Osteocyte (in vitro differentiated cells): ENCODE measurements at regions not wholly inside any gene's neighbourhood (a gene's known extent, or its start where the extent isn't known, plus 50 kb on each side); places are given as distances from the start of the nearest gene placed in this dataset.

Experiments
- DNase-seq: peaks from one replicate; pipeline ENCODE4 v3.0.0; 2021; ENCODE audit warnings: mixed read lengths; ENCODE audit not compliant: unreplicated experiment; ENCODE audit errors: extremely low spot score
- H3K27ac Mint-ChIP-seq: one replicate; pipeline ENCODE4 v1.8.0; 2021; ENCODE audit warnings: mild to moderate bottlenecking, mixed read lengths; ENCODE audit not compliant: unreplicated experiment
- H3K27me3 Mint-ChIP-seq: one replicate; pipeline ENCODE4 v1.8.0; 2021; ENCODE audit warnings: mixed read lengths; ENCODE audit not compliant: unreplicated experiment
- H3K36me3 Mint-ChIP-seq: one replicate; pipeline ENCODE4 v1.8.0; 2021; ENCODE audit warnings: mixed read lengths; ENCODE audit not compliant: unreplicated experiment
- H3K4me1 Mint-ChIP-seq: one replicate; pipeline ENCODE4 v1.8.0; 2021; ENCODE audit warnings: mixed read lengths; ENCODE audit not compliant: unreplicated experiment
- H3K4me3 Mint-ChIP-seq: one replicate; pipeline ENCODE4 v1.8.0; 2021; ENCODE audit warnings: mild to moderate bottlenecking, moderate library complexity, mixed read lengths; ENCODE audit not compliant: unreplicated experiment
- H3K9me3 Mint-ChIP-seq: one replicate; pipeline ENCODE4 v1.8.0; 2021; ENCODE audit warnings: mixed read lengths; ENCODE audit not compliant: unreplicated experiment
- CTCF ChIP-seq: fragments of 200-600 bp; sonication (generic); IDR thresholded peaks from 2 replicates; pipeline ENCODE4 v1.5.0; 2021; ENCODE audit warnings: antibody characterized with exemption, mild to moderate bottlenecking, moderate library complexity

- Mint-ChIP-seq H3K27ac (no peak overlapping the region), H3K36me3 (no peaks in the 10 kb centered on the region), H3K9me3 (no peaks in the 10 kb centered on the region), H3K27me3 (peaks cover 14% of the 10 kb centered on the region), H3K4me3 (no peak overlapping the region), H3K4me1 (no peaks in the 10 kb centered on the region)
- no peak for DNase-seq
- TF ChIP-seq CTCF: no peak
Observed at GRCh38 chr1:208907790-208908189, 663.6 kb upstream of the PLXNA2 start.

GRCh38 chr1:208909011-208909984 is 665.1 kb upstream of the PLXNA2 start:
- DNase-seq: no peak
- H3K9me3 Mint-ChIP-seq: no peaks in the 10 kb centered on the region
- H3K27ac Mint-ChIP-seq: no peak overlapping the region
- H3K4me1 Mint-ChIP-seq: no peaks in the 10 kb centered on the region
- TF ChIP-seq CTCF: no peak
- H3K4me3 Mint-ChIP-seq: no peak overlapping the region
- H3K36me3 Mint-ChIP-seq: no peaks in the 10 kb centered on the region
- H3K27me3 Mint-ChIP-seq: peaks cover 11% of the 10 kb centered on the region

- DNase-seq: no peak
- H3K4me3 Mint-ChIP-seq: no peak overlapping the region
- H3K27me3 Mint-ChIP-seq: peaks cover 11% of the 10 kb centered on the region
- no peaks in the 10 kb centered on the region for H3K9me3 Mint-ChIP-seq
- no peak overlapping the region for H3K27ac Mint-ChIP-seq
- no peaks in the 10 kb centered on the region for H3K36me3 Mint-ChIP-seq
- no peaks in the 10 kb centered on the region for H3K4me1 Mint-ChIP-seq
- no peak for TF ChIP-seq CTCF
Observed at GRCh38 chr1:208910161-208910560, 666.0 kb upstream of the PLXNA2 start.

GRCh38 chr1:208917281-208917680 is 666.2 kb upstream of the CAMK1G start:
- no peak overlapping the region for H3K27ac Mint-ChIP-seq

More at GRCh38 chr1:208917281-208917680, 666.2 kb upstream of the CAMK1G start:
- TF ChIP-seq CTCF: no peak
- Mint-ChIP-seq H3K9me3 (no peaks in the 10 kb centered on the region), H3K27me3 (no peaks in the 10 kb centered on the region), H3K4me3 (no peak overlapping the region), H3K4me1 (no peaks in the 10 kb centered on the region), H3K36me3 (no peaks in the 10 kb centered on the region)
- DNase-seq: no peak
